H1 (cell line): ENCODE measurements at regions not wholly inside any gene's neighbourhood (a gene's known extent, or its start where the extent isn't known, plus 50 kb on each side); places are given as distances from the start of the nearest gene placed in this dataset.

Source experiments
- BCL11A ChIP-seq, 2 experiments: IDR thresholded peaks; one replicate each; pipeline ENCODE4 v1.6.1; 2011; ENCODE audit warnings: low read depth in 2 of 2, low read length in 2 of 2, mild to moderate bottlenecking in 2 of 2
- CHD1 ChIP-seq: IDR thresholded peaks from 2 replicates; pipeline ENCODE4 v1.6.1; 2012; ENCODE audit warnings: low read depth, low read length, improper control_type of control experiment
- EP300 ChIP-seq, 2 experiments: IDR thresholded peaks; 1 replicate in 1 of 2; 2 replicates in 1 of 2; pipeline ENCODE4 v1.6.1; 2011 to 2012; ENCODE audit warnings: low read depth in 2 of 2, low read length in 2 of 2, mild to moderate bottlenecking in 2 of 2, borderline replicate concordance in 1 of 2, inconsistent platforms in 1 of 2, moderate library complexity in 1 of 2
- JUN ChIP-seq: IDR thresholded peaks from 2 replicates; pipeline ENCODE4 v1.6.1; 2011; ENCODE audit warnings: low read depth, mild to moderate bottlenecking, improper control_type of control experiment, low read length
- MAFK ChIP-seq: IDR thresholded peaks from 2 replicates; pipeline ENCODE4 v1.6.1; 2012; ENCODE audit warnings: low read depth, mild to moderate bottlenecking, improper control_type of control experiment, low read length
- POLR2AphosphoS5 ChIP-seq: IDR thresholded peaks from 2 replicates; pipeline ENCODE4 v1.6.1; 2011; ENCODE audit warnings: low read depth, low read length
- SIN3A ChIP-seq, 2 experiments: IDR thresholded peaks in 1 of 2; conservative IDR thresholded peaks in 1 of 2; 2 replicates each; pipeline ENCODE4 v1.6.1; 2011 to 2012; ENCODE audit warnings: low read length in 2 of 2, improper control_type of control experiment in 1 of 2, low read depth in 1 of 2, mild to moderate bottlenecking in 1 of 2
- TBP ChIP-seq: IDR thresholded peaks from 2 replicates; pipeline ENCODE4 v1.6.1; 2011; ENCODE audit warnings: low read depth, low read length, improper control_type of control experiment
- ZNF274 ChIP-seq: IDR thresholded peaks from 2 replicates; pipeline ENCODE4 v1.7.0; 2012; ENCODE audit warnings: low read length, borderline replicate concordance; ENCODE audit errors: extremely low read depth
- TF ChIP-seq, protein P1 (sequence below), 3 experiments: IDR thresholded peaks; 1 replicate in 2 of 3; 2 replicates in 1 of 3; pipeline versions ENCODE4 v1.5.1 to v1.6.1; 2011; ENCODE audit warnings: low read length in 3 of 3, mild to moderate bottlenecking in 3 of 3, inconsistent platforms in 2 of 3, low read depth in 1 of 3, moderate library complexity in 1 of 3; ENCODE audit not compliant: insufficient read depth in 1 of 3; ENCODE audit errors: control extremely low read depth in 1 of 3

DNA sequence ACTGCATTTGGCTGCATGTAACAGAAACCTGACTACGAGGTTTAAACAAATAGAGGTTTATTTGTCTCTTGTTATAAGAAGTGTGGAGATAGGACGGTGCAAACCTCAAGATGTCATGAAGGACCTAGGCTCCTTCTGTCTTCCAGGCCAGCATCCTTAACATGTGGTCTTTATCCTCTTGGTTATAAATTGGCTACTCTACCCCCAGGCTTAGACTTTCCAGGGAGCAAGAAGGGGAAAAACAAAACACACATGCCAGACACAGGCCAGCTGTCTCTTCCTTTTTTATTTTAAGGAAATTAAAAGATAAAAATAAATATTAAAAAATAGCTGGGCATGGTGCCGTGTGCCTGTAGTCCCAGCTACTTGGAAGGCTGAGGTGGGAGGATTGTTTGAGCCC, 51.3 kb upstream of the PRELP start:
- TF ChIP-seq EP300 (IDR thresholded peaks at IDR 0.05; ENCODE audit: borderline replicate concordance in 1 of 2, low read depth in 2 of 2, low read length in 2 of 2) (no peak), TBP (no peak), ZNF274 (no peak), MAFK (no peak), JUN (no peak), BCL11A (IDR thresholded peaks at IDR 0.05; ENCODE audit: low read depth in 2 of 2, low read length in 2 of 2) (no peak), CHD1 (no peak), SIN3A (conservative IDR thresholded peaks at IDR 0.05 in 1 of 2, IDR thresholded peaks at IDR 0.05 in 1 of 2; ENCODE audit: low read depth in 1 of 2, low read length in 2 of 2) (no peak), POLR2AphosphoS5 (no peak)
- TF ChIP-seq, protein P1, sequence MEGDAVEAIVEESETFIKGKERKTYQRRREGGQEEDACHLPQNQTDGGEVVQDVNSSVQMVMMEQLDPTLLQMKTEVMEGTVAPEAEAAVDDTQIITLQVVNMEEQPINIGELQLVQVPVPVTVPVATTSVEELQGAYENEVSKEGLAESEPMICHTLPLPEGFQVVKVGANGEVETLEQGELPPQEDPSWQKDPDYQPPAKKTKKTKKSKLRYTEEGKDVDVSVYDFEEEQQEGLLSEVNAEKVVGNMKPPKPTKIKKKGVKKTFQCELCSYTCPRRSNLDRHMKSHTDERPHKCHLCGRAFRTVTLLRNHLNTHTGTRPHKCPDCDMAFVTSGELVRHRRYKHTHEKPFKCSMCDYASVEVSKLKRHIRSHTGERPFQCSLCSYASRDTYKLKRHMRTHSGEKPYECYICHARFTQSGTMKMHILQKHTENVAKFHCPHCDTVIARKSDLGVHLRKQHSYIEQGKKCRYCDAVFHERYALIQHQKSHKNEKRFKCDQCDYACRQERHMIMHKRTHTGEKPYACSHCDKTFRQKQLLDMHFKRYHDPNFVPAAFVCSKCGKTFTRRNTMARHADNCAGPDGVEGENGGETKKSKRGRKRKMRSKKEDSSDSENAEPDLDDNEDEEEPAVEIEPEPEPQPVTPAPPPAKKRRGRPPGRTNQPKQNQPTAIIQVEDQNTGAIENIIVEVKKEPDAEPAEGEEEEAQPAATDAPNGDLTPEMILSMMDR (IDR thresholded peaks at IDR 0.05; ENCODE audit: control extremely low read depth in 1 of 3, insufficient read depth in 1 of 3, low read depth in 1 of 3, low read length in 3 of 3), result no peak
